GM19455 (cell line): ENCODE measurements at regions not wholly inside any gene's neighbourhood (a gene's known extent, or its start where the extent isn't known, plus 50 kb on each side); places are given as distances from the start of the nearest gene placed in this dataset.
"Not testable (repeated sequence)": the region's sequence is repeated elsewhere in the genome, so short reads cannot be mapped to it uniquely, and the experiment has no call there.

Source experiments
- ATAC-seq: cut with Tn5 transposase; IDR thresholded peaks from one replicate; pipeline ENCODE4 v1.9.1; 2021; ENCODE audit not compliant: unreplicated experiment

DNA sequence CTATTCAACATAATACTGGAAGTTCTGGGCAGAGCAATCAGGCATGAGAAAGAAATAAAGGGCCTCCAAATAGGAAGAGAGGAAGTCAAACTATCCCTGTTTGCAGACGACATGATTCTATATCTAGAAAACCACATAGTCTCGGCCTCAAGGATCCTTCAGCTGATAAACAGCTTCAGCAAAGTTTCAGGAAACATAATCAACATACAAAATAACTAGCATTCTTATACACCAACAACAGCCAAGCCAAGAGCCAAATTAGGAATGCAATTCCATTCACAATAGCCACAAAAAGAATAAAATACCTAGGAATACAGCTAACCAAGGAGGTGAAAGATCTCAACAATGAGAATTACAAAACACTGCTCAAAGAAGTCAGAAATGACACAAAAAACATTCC lies 287.8 kb upstream of the NCAM1 start:
- not testable (repeated sequence) for ATAC-seq

DNA sequence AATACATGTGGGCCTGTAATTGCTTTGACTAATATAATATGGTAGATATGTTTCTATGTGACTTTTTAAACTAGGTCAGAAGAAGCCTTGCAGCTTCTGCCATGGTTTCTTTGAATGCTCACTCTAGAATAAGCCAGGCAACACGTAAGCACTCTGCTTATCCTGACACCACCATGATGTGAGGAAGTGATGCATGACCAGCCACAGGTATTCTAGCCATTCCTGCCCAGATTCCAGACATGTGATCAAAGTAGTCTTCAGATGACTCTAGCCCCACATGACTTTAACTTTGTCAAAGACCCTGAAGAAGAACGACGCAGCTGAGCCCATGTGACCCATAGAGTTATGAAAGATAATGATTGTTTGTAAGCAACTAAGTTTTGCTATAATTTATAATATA lies 276.1 kb upstream of the NCAM1 start:
- ATAC-seq: no peak

DNA sequence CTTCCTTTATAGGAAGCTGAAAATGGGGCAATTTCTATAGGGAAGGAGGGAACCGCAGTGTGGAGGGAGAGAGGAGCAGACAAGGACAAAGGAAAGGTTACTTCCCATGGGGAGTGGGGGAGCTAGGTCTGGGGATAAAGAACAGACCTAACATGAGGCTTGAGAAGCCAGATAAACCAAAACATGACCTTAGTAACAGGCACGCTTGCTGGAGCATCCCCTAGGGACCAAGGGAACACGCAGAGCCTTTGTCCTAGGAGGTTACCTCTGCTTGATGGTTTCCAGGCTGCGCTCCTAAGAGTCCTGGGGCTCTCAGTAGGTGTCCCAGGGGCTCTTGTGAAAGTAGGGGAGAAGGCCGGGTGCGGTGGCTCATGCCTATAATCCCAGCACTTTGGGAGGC lies 271.4 kb upstream of the NCAM1 start:
- no peak for ATAC-seq

DNA sequence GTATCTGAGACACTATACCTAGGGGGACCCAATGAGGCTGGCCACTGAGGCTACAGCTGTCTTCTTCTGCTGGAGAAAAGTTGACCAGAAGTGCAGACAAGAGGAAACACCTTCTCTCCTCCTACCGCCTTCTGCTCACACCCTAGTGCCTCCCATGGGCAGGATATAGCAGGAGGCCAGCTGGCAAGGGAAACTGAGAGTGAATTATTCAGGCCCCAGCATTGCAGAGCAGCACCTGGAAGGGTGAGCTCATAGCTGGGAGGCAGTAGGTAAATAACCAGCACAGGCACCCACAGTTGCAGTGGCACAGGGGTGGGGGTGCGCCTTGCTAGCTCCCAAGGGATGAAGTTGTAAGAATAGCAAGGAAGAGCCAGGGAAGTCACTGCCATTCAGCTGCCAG lies 267.4 kb upstream of the NCAM1 start:
- no peak for ATAC-seq

DNA sequence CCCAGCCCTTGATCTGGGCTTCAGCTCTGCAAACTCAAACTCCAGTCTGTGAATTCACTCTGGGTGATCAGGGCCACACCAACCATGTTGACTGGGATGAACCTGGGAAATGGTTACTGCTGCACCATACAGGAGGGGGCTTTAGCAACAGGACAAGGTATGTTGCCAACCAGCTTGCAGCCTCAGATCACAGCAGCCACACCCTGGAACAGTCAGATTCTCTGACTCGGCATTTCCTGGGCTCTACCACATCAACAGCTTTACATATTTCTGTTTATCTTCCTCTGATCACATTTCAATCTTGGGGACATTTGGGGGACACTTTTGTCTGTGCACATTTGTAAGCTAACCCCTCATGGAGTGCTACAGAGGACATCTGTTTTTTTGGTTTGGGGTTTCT lies 267.0 kb upstream of the NCAM1 start:
- ATAC-seq: no peak

DNA sequence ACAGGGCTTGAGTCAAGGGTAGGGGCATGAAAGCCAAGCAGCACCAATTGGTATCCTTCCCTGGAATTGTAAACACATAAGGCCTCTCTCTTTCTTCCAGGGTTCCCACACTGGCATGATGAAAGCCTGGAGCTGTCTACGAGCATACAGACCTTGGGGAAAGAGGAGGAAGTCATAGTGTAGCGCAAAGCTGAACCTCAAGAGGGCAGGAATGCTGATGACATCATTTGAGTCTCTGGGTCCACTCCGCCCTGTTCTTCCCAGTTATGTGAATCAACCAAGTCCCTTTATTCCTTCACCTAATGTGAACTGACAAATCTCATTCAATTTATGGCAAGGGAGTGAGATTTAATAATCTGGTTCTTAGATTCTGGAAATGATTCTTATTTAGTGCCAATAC lies 266.4 kb upstream of the NCAM1 start:
- ATAC-seq: no peak

DNA sequence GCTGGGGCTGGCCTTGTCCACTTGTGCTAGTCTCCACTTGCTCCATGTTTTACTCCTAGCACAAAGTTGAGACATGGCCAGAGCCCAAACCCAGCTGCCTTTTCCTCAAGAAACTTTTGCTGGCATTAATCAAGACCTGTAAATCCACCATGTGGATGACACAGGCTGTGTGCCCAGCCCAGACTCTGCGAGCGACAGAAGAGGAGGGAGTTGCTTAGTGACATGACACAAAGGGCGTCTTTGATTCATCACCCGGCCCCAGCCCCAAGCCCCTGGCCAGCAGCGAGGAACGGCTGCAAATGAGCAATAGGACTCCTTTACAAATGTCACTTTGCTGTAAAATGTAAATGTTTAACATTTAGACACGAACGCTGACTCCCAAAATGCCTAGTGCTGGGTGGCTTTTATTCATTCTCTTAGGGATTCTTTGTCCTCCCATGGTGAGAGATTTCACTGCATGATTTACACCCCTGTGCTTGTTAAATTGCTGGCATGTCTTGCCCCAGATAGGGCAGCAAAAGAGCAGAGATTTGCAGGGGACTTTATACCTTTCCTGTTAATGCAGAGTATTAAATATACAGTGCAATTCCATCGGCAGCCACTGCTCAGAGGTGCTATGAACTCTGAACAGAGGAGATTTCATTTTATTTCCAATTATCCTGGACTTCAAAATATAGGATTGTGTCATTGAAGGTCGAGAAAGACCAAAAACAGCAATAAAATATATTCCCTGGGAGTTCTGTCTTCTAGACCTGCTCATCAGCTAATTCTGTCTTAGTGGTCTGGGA lies 263.6 kb upstream of the NCAM1 start:
- no peak for ATAC-seq

DNA sequence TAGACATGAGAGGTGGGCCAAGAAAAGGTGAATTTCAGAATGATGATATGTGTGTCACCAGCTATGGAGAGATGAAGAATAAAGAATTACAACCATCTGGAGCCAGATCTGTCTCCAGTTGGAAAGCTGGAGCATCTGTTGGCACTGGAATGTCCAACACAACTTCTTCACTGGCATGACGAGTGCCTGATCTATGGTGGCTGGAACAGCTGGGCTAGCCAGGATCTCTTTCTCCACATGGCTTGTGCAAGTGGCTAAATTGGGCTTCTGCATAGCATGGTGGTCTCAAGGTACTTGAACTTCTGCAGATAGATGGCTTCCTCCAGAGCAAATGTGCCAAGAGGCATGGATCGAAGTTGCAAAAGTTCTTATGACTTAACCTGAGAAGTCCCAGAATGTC lies 256.1 kb upstream of the NCAM1 start:
- ATAC-seq: no peak

DNA sequence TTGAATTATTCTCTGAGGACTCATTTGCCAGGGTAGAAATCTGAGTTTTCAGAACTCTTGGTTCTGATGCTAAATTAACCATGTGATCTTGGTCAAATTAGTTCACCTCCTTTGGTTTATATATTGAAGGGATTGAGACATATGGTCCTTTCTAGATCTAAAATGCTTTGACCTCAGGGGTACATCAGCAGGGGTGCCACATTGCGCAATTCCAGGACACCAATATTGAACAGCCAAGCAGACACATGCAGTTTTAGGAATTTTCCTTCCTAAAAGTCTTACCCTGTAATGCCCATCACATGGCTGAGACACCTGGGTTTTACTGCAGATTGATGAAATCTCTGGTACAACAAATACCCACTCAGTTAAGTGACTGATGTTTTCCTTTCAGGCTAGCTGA lies 254.4 kb upstream of the NCAM1 start:
- no peak for ATAC-seq

DNA sequence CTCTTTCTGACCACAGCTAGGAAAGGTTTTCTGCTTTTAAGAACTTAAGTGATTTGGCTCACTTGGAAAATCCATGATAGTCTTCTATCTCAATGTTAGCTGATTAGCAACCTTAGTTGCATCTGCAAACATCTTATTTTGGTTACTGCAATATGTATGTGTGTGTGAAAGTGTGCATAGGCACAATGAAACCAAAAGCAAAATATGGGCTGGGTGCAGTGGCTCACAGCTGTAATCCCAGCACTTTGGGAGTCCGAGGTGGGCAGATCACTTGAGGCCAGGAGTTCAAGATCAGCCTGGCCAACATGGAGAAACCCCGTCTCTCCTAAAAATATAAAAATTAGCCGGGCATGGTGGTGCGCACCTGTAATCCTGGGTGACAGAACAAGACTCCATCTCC lies 246.9 kb upstream of the NCAM1 start:
- not testable (repeated sequence) for ATAC-seq

DNA sequence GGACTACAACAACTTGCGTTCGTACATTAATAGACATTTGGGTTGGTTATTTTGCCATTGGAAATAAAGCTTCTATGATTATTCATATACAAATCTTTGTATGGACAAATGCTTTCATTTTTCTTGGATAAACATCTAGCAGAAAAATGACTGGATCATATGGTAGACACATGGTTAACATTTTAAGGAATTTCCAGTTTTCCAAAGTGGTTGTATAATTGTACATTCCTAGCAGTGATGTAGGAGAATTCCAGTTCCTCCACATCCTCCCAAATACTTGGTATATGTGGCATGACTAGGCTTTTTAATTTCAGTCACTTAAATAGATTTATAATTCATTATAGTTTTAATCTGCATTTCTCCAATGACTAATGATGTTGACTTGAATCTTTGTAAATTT lies 246.2 kb upstream of the NCAM1 start:
- ATAC-seq: no peak

DNA sequence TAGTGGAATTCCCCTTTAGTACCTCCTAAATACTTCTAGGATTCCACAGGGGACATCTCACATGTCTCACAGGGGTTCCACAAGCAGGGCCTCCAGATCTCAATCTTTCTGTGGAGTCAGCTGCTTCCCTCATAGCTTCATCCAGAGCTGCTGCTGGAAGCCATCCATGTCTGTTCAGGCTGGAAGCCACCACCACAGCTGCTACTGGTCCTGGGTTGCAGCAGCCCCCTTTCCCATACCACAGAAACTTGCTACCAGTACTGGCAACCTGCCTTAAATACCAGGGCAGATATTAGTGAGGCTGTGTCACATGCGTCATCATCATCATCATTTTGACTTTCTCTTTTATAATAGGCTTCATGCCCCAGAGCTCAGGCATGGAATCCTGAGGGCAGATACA lies 242.7 kb upstream of the NCAM1 start:
- ATAC-seq: no peak

DNA sequence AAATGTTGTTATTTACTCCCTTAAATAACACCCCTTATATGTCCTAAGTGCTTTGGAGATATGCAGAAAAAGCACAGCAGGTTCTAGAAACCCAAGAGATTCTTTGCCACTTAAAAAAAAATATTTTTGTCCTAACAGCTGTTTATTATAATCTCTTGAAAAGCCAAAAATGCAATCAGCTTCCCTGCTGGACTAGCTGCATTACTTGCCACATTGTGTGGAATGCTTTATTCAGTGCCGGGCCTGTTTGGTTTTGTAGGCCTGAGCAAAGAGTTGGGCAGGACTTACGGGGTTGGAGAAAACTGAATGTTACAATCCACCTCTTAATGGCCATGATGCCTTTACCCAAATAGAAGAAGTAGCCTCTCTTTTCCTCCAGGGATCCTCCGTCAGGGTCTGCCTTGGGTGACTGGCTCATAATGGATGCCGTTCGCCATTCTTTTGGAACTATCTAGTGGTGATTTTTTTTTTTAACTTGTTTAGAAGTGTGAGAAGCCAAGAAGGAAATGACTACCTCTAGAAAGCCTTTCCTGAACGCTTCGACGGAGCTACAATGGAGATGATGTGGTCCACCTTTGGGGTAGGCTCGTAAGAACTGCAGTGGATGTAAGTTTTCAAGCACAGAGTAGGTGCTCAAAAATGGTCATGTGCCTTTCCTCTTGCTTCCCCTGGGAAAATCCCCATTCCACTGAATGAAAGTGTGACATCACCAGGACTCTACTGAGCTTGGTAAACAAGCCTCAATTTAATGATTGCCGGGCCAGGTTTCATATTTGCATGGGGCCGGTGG lies 241.3 kb upstream of the NCAM1 start:
- no peak for ATAC-seq

DNA sequence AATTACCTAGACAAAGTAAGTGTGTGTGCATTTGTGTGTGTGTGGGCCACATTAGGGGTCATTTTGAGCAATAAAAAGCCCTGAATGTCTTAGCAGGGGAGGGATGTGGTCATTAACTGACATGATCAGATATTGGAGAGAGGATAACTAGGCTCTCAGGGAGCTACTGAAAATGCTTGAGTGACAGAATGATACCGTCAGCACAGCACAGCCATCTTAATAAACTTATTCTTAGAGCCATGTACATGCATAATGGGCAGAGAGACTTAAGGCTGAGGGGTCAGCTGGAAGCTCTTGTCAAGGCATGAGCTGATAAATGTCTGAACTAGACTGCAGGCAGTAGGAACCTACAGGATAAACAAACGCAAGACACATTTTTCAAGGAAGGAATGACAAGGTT lies 239.1 kb upstream of the NCAM1 start:
- ATAC-seq: no peak

DNA sequence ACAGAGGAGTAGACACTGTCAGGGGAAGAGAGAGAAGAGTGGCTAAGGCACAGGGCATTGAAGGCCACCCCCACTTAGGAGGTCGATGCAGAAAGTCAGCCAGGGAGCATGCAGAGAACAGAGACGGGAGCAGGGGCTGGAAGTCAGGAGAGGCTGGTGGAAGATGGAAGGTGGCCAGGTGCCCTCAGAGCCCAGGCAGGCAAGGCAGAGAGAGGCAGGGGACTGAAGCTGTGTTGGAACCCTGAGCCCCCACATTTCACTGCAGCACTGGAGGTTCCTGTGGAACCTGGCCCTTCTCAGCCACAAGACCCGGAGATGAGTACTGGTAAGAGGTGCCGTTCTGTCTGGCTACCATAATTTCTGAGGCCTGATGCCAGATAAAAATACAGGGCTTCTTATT lies 238.3 kb upstream of the NCAM1 start:
- ATAC-seq: no peak

DNA sequence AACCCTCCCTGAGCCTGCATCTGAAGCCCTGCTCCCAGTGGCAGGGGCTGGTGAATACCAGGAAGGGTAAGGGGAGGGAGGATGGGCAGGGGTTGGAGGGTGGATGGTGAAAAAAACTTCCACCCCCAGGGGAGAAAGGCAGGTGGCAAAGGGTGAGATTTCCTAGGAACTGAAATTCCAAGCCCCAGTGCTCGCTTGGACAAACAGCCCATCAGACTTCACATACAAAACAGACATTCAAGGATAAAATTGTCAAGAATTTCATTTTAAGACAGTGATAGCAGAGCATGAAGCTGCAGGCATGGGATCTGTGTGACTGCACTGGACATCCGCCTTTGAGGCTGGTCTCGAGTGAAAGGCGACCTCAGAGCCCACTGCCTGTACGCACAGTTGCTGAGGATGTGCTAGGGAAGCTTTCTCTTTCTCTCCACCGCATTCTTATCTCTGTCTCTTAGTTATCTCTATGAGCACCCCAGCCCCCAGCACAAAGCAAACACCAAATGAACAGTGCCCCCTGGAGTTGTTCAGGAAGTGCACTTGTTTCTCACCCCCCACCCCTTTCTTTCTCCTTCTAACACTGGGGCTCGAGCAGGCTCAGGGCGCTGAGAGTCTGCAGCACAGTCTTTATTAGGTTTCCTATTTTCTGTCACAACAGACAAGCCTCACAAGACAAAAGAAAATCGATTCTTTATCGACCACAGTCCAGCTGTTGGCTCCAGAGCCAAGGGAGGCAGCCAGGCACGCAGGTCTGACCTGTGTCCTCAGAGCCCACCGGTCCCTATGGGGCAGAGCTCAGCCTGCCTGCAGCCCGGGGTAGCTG lies 237.3 kb upstream of the NCAM1 start:
- no peak for ATAC-seq

DNA sequence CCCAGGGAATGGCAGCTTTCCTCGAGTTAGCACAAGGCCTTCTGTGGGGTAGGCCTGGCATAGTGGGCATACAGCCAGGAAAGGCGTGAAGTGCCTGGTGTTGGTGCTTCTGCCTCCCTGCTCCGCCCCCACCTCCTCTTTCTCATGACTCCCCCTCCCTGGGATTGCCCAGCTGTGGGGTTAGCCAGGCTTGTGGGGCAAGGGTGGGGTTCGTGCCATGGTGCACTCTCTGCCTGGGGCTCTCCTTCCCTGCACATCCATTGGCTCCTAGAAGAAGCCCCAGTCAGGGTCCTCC lies 236.8 kb upstream of the NCAM1 start:
- ATAC-seq: no peak

DNA sequence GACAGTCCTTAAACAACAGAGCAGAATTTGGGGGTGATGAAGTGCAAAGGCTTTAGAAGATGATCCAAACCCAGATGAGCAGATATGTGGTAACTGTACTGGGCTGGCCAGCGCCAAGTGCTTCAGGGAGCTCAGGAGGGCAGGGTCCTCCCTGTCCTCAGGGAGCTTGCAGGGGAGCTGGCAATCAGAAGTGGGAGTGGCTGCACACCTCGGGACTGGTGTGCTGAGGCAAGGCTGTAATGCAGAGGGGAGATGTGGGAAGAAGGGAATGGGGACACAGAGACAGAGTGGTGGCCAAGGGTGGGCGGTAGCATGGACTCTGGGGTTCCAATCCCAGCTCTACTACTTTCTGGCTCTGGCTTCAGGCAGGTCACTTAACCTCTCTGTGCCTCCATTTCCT lies 235.6 kb upstream of the NCAM1 start:
- ATAC-seq: no peak

DNA sequence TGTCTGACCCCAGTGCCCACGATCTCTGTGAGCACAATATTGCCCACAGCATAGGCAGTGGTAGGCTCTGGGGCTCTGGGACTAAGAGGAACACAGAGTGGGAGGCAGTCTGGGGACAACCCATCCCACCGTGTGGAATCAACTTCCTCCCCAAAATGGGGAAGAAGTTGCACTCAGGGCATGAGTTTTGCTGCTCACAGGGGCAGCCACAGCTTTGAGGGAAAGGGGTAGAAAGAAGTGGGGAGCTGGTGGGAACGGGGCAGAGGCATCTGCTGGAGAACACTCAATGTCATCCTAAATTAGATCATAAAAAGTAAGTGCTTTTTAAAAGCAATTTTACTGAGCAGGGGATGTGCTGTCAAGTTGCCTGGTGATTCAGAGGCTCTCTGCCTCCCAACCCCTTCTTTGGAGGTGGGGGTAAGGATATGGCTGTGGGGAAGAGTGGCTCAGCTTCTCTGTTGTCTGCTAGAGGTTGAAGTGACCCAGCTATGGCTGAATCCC lies 233.8 kb upstream of the NCAM1 start:
- no peak for ATAC-seq

DNA sequence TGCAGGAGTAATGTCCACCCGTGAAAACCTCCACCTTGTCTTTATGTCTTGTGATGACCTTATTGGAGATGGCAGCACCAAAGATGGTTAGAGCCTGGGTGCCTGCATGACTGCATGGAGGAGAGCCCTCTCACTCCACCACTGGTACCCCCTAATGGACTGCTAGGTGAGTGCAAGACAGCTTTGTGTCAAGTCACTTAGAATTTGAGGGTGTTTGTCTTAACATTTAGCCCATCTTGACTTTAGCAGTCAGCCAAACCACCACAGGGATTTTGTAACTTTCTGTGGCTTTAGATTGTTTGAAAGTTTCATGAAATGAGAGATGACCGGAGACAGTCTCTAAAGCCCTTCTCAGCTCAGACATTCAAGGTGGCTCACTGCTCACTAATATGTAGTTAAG lies 232.9 kb upstream of the NCAM1 start:
- ATAC-seq: no peak

DNA sequence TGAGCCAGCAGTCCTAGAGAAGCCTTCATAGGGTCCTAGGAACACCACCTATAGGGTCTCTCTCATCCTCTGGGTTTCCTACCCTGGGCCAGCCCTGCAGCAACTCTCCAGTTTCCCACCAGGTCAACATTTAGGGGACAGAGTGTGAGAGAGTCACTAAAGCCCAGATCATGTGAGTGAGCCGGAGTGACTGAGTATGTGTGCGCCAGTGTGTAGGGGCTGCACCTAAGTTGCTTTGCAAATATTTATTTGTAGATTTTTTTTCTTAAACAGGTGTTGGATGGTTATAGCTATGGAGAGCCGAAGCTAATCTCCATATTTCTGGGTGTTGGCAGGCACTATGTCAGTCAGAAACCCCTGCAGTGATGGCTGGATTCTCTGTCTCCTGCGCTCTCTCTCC lies 232.5 kb upstream of the NCAM1 start:
- no peak for ATAC-seq

DNA sequence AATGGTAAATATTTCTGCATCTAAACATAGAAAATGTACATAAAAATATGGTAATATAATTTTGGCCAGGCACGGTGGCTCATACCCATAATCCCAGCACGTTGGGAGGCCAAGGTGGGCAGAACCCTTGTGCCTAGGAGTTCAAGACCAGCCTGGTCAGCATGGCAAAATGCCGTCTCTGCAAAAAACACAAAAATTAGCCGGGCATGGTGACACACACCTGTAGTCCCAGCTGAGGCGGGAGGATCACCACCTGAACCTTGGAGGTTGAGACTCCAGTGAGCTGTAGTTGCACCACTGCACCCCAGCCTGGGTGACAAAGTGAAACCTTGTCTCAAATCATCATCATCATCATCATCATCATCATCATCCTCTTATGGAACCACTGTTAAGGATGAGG lies 230.6 kb upstream of the NCAM1 start:
- ATAC-seq: no peak
